NCI-H446 treated with DMSO at 0.1 percent for 48 hours (cell line): ENCODE measurements at regions not wholly inside any gene's neighbourhood (a gene's known extent, or its start where the extent isn't known, plus 50 kb on each side); places are given as distances from the start of the nearest gene placed in this dataset.
"Not testable (repeated sequence)": the region's sequence is repeated elsewhere in the genome, so short reads cannot be mapped to it uniquely, and the experiment has no call there.

Experiments
- DNase-seq: peaks from one replicate; lab custom pipeline; 2025; lab: John Stamatoyannopoulos, UW

DNA sequence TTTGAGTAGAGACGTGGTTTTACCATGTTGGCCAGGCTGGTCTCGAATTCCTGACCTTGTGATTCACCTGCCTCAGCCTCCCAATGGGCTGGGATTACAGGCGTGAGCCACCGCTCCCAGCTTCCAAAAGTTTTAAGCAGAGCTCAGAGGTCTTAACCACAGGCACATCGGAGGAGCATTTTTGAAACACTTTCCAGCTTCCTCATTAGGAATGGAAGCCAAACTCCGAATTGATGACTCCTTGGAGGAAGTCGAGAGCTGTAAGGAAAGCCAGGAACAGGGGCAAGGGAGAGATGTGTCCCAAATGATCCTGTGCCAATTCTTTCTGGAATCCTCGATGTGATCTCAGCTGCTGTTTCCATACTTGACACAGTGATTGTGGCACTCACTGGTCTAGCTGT is 56.2 kb upstream of the CCZ1B start:
- DNase-seq = not testable (repeated sequence)

DNA sequence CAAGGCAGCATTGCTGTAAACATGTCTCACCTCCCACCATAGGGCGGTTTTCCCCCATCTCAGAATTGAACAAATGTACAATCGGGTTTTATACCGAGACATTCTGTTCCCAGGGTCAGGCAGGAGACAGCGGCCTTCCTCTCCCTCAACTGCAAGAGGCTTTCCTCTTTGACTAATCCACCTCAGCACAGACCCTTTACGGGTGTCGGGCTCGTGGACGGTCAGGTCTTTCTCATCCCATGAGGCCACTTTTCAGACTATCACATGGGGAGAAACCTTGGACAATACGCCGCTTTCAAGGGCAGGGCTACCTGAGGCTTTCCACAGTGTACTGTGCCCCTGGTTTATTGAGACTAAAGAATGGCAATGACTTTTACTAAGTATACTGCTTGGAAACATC is 57.7 kb upstream of the CCZ1B start:
- DNase-seq = not testable (repeated sequence)

DNA sequence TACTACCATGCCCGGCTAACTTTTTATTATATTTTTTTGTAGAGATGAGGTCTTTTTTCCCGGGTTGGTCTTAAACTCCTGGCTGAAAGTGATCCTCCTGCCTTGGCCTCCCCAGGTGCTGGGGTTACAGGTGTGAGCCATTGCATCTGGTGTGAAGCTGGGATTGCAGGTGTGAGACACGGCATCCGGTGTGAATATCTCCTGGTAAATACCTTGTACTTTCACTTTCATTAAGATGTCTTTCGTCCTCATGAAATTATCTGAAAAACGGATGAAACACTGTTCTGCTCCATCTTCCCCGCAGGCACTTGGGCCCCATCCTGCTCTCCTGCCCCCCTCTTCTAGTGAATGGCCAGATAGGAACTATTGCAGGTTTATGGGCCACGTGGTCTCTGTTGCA is 60.1 kb upstream of the CCZ1B start:
- DNase-seq = no peak

DNA sequence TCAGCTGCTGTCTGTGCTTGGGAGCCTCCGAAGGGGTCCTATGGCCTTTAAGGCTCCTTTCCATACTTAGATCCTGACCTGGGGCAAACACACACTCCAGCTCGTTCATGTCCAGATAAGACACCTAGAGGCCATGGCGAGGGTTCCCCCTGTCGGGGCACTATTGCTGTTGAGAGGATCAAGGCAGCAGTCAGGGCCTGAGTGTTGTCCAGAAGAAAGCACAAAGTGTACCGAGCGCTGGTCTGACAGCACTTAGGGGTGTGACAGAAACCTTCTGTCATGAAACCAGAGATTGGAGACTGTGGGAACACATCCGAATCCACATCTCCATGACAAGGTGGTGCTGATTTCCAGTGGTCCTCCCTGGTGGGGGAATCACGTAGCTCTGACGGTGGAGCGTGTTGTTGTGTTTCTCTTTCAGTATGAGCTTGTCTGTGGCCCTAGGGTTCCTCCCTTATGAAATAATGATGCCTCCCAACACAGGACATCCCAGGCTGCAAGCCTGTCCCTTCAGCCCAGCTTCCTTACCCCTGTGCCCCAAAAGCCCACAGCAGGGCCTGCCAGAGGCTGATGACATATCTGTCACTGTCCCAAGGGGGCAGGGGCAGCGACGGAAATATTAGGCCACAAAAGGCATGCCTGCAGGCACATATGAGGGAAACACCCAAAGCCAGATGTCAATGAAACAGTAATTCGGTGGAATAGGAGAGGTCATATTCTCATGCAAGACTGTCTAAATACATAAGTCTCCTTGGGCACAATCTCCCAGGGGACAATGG is 62.4 kb upstream of the CCZ1B start:
- DNase-seq = not testable (repeated sequence)

DNA sequence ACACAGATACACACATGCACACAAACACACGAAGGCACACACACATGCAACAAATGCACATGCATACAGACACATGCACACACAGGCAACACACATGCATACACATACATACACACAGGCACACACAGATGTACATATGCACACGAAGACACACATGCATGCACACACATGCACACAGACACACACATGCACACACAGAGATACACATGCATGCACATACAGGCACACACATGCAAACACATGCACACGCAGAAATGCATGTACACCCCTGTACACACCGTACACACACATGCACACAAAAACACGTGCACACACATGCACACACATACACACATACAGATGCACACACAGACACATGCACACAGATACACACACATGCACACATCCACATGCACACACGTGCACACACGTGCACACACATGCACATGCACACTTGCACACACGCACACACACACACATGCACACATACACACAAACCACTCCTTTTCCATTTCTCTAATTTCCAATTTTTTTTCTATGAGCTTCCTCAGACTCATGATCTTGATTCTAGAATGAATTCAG is 63.3 kb upstream of the CCZ1B start:
- no peak for DNase-seq

DNA sequence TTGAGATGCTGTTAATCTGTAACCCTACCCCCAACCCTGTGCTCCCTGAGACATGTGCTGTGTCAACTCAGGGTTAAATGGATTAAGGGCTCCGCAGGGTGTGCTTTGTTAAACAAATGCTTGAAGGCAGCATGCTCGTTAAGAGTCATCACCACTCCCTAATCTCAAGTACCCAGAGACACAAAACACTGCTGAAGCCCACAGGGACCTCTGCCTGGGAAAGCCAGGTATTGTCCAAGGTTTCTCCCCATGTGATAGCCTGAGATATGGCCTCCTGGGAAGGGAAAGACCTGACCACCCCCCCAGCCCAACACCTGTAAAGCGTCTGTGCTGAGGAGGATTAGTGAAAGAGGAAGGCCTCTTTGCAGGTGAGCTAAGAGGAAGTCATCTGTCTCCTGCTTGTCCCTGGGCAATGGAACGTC is 76.0 kb upstream of the CCZ1B start:
- not testable (repeated sequence) for DNase-seq

DNA sequence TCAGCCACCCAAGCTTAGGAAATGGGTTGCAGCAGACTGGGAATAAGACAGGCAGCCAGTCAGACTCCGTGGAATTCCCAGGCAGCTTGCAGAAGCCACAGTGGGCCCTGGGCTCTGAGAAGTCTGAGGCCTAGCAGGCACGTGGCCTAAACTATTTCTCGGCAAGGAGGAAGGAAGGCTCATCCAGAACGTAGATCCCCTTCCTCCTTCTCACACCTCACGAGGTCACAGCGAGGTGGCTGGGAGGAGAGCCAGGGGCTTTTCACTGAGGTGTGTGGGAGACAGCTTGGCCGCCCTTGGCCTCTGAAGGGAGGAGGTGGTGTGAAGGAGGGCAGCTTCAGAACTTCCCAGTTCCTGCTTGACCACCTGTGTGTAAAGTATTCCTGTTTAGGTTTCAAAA is 77.2 kb upstream of the CCZ1B start:
- DNase-seq = not testable (repeated sequence)

DNA sequence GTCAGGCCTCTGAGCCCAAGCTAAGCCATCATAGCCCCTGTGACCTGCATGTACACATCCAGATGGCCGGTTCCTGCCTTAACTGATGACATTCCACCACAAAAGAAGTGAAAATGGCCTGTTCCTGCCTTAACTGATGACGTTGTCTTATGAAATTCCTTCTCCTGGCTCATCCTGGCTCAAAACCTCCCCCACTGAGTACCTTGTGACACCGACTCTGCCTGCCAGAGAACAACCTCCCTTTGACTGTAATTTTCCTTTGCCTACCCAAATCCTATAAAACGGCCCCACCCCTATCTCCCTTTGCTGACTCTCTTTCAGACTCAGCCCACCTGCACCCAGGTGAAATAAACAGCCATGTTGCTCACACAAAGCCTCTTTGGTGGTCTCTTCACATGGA is 77.7 kb upstream of the CCZ1B start:
- not testable (repeated sequence) for DNase-seq

DNA sequence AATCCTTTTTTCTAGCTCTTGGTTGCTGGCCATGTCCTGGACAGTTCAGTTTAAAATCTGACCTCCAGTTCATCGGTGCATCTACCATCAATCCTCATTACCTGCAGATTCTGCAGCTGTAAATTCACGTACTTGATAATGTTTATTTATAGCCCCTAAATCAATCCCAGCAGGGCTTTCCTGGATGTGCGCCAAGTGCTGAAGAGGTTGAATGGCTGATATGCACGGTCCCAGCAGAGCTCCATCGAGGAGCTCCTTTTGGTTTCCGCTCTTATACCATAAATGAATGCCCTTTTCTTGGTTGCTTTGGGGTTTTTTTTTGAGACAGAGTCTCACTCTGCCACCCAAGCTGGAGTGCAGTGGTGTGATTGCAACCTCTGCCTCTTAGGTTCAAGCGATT is 91.2 kb upstream of the CCZ1B start:
- DNase-seq = no peak

DNA sequence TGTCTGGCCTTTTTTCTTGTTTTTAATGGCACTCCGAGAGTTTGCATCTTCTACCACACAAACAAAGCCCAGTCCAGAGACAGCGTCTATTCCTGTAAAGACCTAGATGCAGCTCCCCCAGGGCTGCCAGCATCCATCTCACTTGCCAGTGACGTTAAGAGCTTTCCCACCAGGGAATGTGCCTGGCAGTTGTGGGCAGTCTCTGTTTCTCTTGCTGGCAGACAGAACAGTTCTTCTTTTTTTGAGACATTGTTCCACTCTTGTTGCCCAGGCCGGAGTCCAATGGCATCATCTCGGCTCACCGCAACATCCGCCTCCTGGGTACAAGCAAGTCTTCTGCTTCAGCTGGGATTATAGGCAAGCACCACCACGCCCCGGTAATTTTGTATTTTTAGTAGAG is 93.1 kb upstream of the CCZ1B start:
- not testable (repeated sequence) for DNase-seq

DNA sequence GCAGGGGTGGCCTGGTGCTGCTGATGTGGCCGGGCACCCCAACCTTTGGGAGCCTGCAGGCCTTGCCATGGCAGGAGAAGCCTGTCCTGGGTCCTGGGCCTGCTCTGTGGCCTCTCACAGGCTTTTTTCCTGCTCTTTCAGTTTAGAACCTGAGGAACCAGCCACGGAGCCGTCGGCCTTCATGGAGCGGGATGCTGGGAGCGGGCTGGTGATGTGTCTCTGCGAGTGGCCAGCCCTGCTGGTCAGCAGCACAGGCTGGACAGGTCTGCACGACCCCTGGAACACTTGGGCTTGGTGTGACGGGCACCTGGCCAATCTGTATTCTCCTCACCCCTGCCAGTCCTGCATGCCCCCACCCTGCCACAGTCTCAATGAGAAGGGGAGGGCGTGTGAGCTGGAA is 98.4 kb upstream of the CCZ1B start:
- DNase-seq = not testable (repeated sequence)

DNA sequence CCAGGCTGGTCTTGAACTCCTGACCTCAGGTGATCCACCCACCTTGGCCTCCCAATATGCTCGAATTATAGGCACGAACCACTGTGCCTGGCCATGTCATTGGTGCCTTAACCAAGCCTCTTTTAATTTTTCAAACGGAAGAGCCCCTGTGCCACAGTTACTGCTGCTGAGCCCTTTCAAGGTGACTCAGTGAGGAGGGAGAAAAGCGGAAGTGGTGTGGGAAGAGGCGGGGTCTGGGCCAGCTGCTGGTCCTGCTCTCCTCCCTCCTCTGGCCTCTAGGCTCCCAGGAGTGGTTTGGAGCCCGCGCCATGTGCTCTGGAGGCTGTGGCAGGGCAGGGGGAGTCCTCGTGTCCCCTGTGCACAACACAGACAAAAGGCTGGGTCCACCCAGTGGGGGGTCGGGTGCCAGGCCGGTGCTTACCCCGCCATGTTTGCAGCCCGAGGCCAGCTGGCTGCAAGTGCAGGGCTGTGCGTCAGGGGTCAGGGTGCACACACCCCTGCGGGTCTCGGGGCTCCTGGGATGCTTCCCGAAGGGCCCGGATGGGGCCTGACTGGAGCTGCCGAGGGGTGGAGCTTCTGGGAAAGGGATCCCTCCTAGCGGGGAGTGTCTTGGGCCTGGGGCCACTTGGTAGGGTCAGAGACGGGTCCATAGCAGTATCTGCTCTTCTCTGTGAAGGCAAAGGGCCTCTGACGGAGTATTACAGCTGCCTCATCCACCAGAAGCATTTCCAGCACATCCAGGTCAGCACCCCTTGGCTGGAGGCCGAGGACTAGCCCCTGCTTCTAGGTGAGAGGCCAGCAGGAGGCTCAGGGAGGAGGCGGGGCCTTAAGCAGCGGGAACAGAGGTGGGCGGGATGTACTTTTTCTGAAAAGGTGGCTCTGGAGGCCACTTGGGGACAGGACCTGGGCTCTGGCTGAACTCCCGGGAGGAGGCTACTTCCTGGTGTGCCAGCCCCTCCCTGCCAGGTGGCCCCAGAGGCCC is 100.4 kb upstream of the CCZ1B start:
- DNase-seq = not testable (repeated sequence)

DNA sequence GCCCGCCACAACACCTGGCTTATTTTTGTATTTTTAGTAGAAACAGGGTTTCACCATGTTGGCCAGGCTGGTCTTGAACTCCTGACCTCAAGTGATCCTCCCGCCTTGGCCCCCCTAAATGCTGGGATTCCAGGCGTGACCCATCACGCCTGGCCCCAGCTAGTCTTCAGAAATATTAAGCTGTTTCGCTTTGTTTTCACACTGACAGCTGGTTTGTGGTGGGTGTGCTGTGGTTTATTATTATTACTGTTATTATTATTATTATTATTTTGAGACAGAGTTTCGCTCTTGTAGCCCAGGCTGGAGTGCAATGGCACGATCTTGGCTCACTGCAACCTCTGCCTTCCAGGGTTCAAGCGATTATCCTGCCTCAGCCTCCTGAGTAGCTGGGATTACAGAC is 101.6 kb upstream of the CCZ1B start:
- not testable (repeated sequence) for DNase-seq

DNA sequence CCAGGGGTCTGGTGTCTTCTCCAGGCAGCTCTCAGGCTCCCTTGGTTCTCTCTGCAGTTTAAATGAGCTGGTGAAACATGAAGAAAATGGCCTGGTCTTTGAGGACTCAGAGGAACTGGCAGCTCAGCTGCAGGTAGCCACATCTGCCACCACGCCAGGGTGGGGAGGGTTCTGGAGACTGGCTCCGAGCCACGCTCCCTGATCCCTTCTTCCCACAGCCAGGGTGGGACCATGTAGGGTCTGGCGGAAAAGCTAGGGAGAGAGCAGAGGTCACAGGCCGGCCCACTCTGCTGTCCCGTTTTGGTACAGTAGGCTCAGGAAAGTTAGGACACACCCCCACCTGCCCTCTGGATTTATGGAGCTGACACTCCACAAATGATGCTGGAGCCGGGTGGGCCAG is 103.5 kb upstream of the CCZ1B start:
- not testable (repeated sequence) for DNase-seq

DNA sequence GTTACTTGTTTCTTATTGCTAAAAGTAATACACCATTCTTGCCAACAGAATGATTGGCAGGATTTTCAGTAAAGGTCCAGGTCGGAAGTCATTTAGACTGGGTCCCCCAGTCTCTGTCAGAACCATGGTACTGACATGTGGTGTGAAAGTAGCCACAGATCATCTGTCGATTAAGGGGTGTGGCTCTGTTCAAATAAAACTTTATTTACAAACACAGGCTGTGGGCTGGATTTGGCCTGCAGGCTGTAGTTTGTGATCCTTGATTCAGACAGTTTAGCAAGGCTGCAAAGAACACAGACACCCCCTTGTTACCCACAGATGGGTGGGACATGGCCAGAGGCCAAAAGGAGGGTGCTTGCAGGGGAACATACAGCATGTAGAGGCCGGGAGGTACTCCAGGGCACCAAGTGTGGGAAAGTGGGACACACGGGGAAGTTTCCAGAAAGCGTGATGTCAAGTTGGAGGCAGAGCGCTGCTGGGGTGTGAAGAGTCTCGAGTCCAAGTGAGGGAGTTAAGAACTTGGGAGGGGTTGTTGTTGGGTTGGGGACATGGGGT is 104.1 kb upstream of the CCZ1B start:
- not testable (repeated sequence) for DNase-seq

DNA sequence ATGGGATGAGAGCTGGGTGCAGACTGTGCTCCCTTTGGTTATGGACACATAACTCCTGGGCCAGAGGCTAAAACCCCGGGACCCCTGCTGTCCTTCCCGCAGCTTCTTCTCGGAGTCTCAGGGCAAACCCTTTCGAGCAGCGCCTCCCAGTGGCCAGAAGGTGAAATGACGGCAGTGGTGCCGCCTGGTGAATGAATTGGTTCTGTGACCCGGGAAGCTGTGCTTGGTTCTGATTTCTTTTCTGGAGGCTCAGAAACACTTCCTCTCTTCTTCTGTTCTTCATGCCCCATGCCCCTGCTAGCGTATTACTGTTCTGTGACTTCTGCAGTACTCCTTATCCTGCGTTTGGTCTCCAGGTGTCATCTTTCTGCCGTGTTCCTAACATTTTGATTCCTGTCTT is 104.7 kb upstream of the CCZ1B start:
- DNase-seq = not testable (repeated sequence)

DNA sequence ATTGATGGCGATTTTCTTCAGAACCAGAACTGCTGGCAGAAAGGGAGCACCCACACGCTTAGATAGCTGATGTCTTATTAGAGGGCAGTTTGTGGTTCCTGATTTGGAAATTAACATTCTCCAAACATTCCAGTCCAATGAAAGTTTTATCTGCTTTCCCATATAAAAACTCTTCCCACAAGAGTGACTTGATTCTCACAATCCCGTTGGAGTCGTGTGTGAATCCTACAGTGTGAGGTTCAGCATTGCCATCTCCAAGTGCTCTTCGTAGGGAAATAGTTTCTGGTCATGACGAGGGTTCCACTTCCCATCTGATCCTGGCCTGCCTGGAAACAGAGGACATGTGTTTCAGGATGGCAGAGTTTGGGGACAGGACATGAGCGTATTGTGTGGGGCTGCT is 105.4 kb upstream of the CCZ1B start:
- not testable (repeated sequence) for DNase-seq

DNA sequence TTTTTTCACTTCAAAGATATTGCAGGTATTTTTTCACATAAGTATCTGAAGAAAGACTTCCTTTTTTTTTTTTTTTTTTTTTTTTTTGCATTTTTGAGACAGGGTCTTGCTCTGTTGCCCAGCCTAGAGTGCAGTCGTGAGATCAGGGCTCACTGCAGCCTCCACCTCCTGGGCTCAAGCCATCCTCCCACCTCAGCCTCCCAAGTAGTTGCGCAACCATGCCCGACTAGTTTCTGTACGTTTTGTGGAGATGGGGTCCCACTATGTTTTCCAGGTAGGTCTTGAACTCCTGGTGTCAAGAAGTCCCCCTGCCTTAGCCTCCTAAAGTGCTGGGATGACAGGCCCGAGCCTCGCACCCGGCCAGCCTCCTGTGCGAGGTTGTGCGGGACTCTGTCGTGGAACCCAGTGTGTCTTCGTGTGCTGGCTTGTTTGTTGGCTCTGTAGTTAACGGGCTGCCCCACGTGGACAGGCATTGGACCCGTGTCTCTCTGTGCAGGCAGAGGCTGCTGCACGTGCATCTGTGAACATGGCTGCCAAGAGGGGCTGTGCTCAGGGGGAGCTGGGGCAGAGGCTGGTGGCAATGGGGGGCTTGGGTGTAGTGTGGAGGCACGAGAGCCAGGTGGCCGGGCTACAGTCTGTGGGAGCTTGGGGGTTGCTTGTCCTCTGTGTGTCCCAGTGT is 108.0 kb upstream of the CCZ1B start:
- not testable (repeated sequence) for DNase-seq

DNA sequence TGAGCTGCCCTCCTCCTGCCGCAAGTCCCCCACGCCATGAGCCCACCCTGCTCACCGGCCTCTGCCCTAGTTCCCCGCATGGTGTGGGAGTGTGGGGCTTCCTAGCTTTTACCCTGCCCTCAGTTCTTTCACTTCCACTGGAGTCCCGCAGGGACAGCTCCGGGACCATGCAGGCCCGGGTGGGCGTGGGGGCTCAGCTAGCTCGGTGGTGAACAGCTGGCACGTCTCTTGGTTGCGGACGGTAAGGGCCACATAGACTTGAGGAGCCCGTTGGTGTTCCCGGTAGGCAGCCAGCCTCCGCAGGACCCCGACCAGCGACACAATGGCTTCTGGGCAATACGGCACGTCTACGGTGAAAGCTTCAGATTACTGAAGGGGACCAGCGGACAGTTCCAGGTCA is 108.9 kb upstream of the CCZ1B start:
- no peak for DNase-seq

DNA sequence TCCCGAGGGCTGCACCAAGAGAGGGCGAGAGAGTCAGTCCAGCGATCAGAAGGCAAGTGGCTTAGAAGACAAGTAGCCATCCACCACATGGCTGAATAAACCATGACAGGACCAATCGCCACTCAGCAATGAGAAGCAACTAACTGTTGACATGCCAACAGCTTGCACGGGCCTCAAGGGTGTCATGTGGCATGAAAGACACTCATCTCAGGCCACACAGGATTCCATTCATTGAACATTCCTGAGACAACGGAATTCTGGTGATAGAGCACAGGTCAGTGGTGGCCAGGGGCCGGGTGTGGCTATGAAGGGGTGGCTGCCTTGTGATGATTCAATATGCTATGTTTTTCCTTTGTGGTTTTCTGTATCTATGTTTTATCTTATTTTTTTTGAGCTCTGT is 110.6 kb upstream of the CCZ1B start:
- DNase-seq = not testable (repeated sequence)

DNA sequence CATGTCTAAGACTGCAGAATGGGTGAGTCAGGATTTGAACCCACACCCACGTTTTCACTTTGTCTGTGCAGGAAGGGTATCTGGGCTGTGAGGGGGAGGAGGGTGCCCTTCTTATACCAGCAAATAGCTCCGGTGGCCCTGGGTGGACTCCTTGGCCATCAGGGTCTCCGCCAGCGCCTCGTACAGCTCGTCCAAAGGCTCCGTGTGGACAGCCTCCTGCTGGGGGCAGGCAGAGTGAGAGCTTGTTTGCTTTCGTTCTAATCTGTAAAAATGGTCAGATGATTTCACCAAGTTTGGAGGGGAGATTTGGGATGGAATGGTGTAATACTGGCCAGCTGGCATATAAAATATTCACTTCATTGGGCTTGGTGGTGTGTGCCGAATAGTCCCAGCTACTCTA is 111.7 kb upstream of the CCZ1B start:
- not testable (repeated sequence) for DNase-seq

DNA sequence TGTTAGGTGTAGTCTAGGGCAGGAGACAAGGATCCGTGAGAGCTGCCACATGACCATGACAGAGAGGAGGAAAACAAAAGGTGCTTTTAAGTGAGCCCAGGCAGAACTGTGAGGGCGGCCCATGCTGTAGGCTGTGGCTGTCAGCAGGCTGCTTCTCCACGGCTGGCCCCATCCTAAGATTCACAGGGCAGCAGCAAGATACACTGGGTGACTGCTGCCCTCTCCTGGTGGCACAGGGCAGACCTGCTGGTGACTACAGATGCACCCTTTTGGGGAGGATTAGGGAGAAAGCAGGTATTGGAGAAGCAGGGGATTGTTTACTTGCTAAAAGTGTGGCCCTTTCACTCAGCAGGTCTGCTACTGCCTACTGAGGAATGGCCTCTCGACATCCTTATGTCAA is 112.2 kb upstream of the CCZ1B start:
- not testable (repeated sequence) for DNase-seq
